ENCODE measurements at regions not wholly inside any gene's neighbourhood (a gene's known extent, or its start where the extent isn't known, plus 50 kb on each side); places are given as distances from the start of the nearest gene placed in this dataset.

GRCh38 chr13:47067306-47067705, 170.5 kb upstream of the HTR2A start:
- no peak for TF ChIP-seq CTCF (IDR thresholded peaks at IDR 0.05; ENCODE audit: low read length, missing control alignments)
- DNase-seq (ENCODE audit: low read depth): no peak
- H3K4me3 ChIP-seq (replicated peaks; ENCODE audit: low read depth, low read length): no peak overlapping the region

DNA sequence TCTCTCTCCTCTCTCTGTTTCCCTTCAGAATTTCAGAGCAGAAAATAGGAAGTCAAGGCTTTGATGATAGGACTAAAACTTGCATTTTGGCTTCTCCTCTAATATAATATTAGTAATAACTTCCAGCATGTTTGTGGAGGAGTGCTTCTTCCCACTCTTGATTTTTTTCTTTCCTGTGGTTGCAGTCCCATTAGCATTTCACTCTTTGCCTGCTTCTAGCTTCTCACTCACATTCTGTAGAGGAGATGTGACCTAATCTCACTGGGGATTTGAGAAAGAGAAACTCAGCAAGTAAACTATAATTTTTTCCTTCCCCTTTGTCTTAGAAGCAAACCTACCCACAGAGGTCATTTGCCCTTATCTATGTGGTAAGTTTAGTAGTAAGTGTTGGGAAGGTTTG, 169.4 kb upstream of the HTR2A start:
- H3K4me3 ChIP-seq (replicated peaks; ENCODE audit: low read depth, low read length): no peak overlapping the region
- no peak for TF ChIP-seq CTCF (IDR thresholded peaks at IDR 0.05; ENCODE audit: low read length, missing control alignments)
- DNase-seq (ENCODE audit: low read depth): peak; percentile 30

GRCh38 chr13:47064381-47064780, 167.5 kb upstream of the HTR2A start:
- no peak overlapping the region for H3K4me3 ChIP-seq (replicated peaks; ENCODE audit: low read depth, low read length)
- no peak for TF ChIP-seq CTCF (IDR thresholded peaks at IDR 0.05; ENCODE audit: low read length, missing control alignments)
- no peak for DNase-seq (ENCODE audit: low read depth)

DNA sequence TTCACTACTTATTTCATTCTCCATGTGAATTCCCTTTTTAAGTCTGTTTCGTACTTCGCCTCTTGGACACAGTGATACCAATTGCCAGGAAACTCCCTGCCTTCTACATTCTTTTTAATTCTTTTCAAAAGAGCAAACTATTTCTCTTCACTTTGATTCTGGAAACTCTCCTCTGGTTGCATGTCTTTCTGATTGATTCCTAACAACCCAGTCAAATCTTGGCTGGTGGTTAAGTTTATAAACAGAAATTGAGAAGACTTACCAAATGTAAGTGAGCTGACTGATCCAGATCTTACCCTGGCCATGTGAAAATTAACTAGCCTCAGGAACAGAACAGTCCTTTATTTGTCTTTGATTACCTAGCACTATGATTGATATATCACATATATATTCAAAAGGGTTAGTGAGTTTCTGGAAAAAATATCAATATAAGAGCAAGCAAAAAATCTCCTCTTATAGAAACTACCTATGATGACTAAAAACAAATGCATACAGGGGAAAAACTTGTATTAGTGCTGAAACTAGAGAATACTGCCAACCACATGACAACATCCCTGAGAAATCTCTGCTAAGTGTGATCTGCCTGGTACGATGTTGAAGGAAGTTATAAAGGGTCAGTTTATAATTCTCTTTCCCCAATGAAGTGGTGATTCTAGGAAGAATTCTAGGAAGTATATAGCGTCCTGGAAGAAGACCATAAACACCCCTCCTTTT, 152.6 kb upstream of the HTR2A start:
- TF ChIP-seq CTCF (IDR thresholded peaks at IDR 0.05; ENCODE audit: low read length, missing control alignments): no peak
- no peak overlapping the region for H3K4me3 ChIP-seq (replicated peaks; ENCODE audit: low read depth, low read length)
- no peak for DNase-seq (ENCODE audit: low read depth)

- no peak for DNase-seq (ENCODE audit: low read depth)
- H3K4me3 ChIP-seq (replicated peaks; ENCODE audit: low read depth, low read length): no peak overlapping the region
- no peak for TF ChIP-seq CTCF (IDR thresholded peaks at IDR 0.05; ENCODE audit: low read length, missing control alignments)
Measured at GRCh38 chr13:47046706-47047105, 149.9 kb upstream of the HTR2A start.

- no peak for TF ChIP-seq CTCF (IDR thresholded peaks at IDR 0.05; ENCODE audit: low read length, missing control alignments)
- DNase-seq (ENCODE audit: low read depth): no peak
- no peak overlapping the region for H3K4me3 ChIP-seq (replicated peaks; ENCODE audit: low read depth, low read length)
Measured at GRCh38 chr13:47044842-47045241, 148.0 kb upstream of the HTR2A start.

DNA sequence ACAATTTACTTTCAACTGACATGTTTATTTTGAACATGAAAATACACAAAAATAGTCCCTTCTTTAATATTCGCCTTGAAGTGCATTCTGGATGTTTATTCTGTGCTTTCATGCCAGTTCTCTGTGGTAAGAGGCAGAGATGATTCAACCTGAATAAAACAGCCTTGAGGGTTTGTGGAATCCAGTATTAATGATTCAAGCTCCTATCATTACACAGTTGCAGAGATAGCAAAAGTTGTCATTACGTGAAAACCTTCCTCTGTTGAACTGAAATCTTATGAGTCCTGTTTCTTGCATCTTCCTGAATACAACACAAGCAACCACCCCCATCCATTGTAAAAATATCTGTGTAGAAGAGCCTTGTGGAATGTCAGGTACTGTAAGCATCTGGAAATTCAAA, 142.3 kb upstream of the HTR2A start:
- no peak overlapping the region for H3K4me3 ChIP-seq (replicated peaks; ENCODE audit: low read depth, low read length)
- TF ChIP-seq CTCF (IDR thresholded peaks at IDR 0.05; ENCODE audit: low read length, missing control alignments): no peak
- DNase-seq (ENCODE audit: low read depth): peak; percentile 63
